Rectal smooth muscle tissue (tissue), 1 donor: ENCODE measurements at regions not wholly inside any gene's neighbourhood (a gene's known extent, or its start where the extent isn't known, plus 50 kb on each side); places are given as distances from the start of the nearest gene placed in this dataset.

Experiments
- H3K27ac ChIP-seq: one replicate; pipeline ENCODE4 v1.7.0; 2013; ENCODE audit warnings: low read depth, low read length, inconsistent platforms
- H3K27me3 ChIP-seq: one replicate; pipeline ENCODE4 v1.7.0; 2013; ENCODE audit warnings: low read length; ENCODE audit not compliant: control insufficient read depth, insufficient read depth
- H3K36me3 ChIP-seq: one replicate; pipeline ENCODE4 v1.7.0; 2013; ENCODE audit warnings: low read length; ENCODE audit not compliant: control insufficient read depth, insufficient read depth
- H3K4me1 ChIP-seq: one replicate; pipeline ENCODE4 v1.7.0; 2013; ENCODE audit warnings: low read length; ENCODE audit not compliant: control insufficient read depth, insufficient read depth
- H3K4me3 ChIP-seq: one replicate; pipeline ENCODE4 v1.7.0; 2013; ENCODE audit warnings: low read length
- H3K9ac ChIP-seq: one replicate; pipeline ENCODE4 v1.7.0; 2013; ENCODE audit warnings: low read length

GRCh38 chr16:63745456-63745855 lies 1376.4 kb downstream of the CDH11 start:
- H3K9ac ChIP-seq = no peak overlapping the region
- no peak overlapping the region for H3K27ac ChIP-seq
- no peaks in the 10 kb centered on the region for H3K27me3 ChIP-seq
- no peaks in the 10 kb centered on the region for H3K36me3 ChIP-seq
- no peak overlapping the region for H3K4me3 ChIP-seq
- no peaks in the 10 kb centered on the region for H3K4me1 ChIP-seq

GRCh38 chr16:63744077-63744874 lies 1377.6 kb downstream of the CDH11 start:
- no peak overlapping the region for H3K27ac ChIP-seq
- H3K27me3 ChIP-seq = no peaks in the 10 kb centered on the region
- no peaks in the 10 kb centered on the region for H3K36me3 ChIP-seq
- H3K4me3 ChIP-seq = no peak overlapping the region
- H3K9ac ChIP-seq = no peak overlapping the region
- H3K4me1 ChIP-seq = no peaks in the 10 kb centered on the region

- no peak overlapping the region for H3K9ac ChIP-seq
- H3K4me3 ChIP-seq = no peak overlapping the region
- H3K36me3 ChIP-seq = no peaks in the 10 kb centered on the region
- H3K27ac ChIP-seq = no peak overlapping the region
- no peaks in the 10 kb centered on the region for H3K27me3 ChIP-seq
- H3K4me1 ChIP-seq = no peaks in the 10 kb centered on the region
These were observed 1379.7 kb downstream of the CDH11 start for GRCh38 chr16:63742150-63742549.

GRCh38 chr16:63737633-63738032 lies 1384.2 kb downstream of the CDH11 start:
- Histone ChIP-seq H3K27ac (no peak overlapping the region), H3K27me3 (no peaks in the 10 kb centered on the region), H3K9ac (no peak overlapping the region), H3K36me3 (no peaks in the 10 kb centered on the region), H3K4me3 (no peak overlapping the region), H3K4me1 (no peaks in the 10 kb centered on the region)

- H3K36me3 ChIP-seq = no peaks in the 10 kb centered on the region
- H3K4me1 ChIP-seq = no peaks in the 10 kb centered on the region
- H3K27me3 ChIP-seq = no peaks in the 10 kb centered on the region
- no peak overlapping the region for H3K9ac ChIP-seq
- H3K4me3 ChIP-seq = no peak overlapping the region
- no peak overlapping the region for H3K27ac ChIP-seq
These were observed 1386.4 kb downstream of the CDH11 start for GRCh38 chr16:63735456-63735855.

GRCh38 chr16:63720848-63721247 lies 1401.0 kb downstream of the CDH11 start:
- no peaks in the 10 kb centered on the region for H3K27me3 ChIP-seq
- H3K9ac ChIP-seq = no peak overlapping the region
- no peak overlapping the region for H3K4me3 ChIP-seq
- H3K4me1 ChIP-seq = no peaks in the 10 kb centered on the region
- no peaks in the 10 kb centered on the region for H3K36me3 ChIP-seq
- H3K27ac ChIP-seq = no peak overlapping the region

- Histone ChIP-seq H3K4me1 (no peaks in the 10 kb centered on the region), H3K27me3 (no peaks in the 10 kb centered on the region), H3K4me3 (no peak overlapping the region), H3K27ac (no peak overlapping the region), H3K36me3 (no peaks in the 10 kb centered on the region), H3K9ac (no peak overlapping the region)
These were observed 1401.9 kb downstream of the CDH11 start for GRCh38 chr16:63719926-63720325.

GRCh38 chr16:63717806-63718205 lies 1404.1 kb downstream of the CDH11 start:
- H3K27ac ChIP-seq = no peak overlapping the region
- no peak overlapping the region for H3K4me3 ChIP-seq
- H3K4me1 ChIP-seq = no peaks in the 10 kb centered on the region
- H3K27me3 ChIP-seq = no peaks in the 10 kb centered on the region
- no peaks in the 10 kb centered on the region for H3K36me3 ChIP-seq
- no peak overlapping the region for H3K9ac ChIP-seq

GRCh38 chr16:63714876-63715275 lies 1407.0 kb downstream of the CDH11 start:
- no peak overlapping the region for H3K27ac ChIP-seq
- H3K4me3 ChIP-seq = no peak overlapping the region
- no peaks in the 10 kb centered on the region for H3K36me3 ChIP-seq
- no peaks in the 10 kb centered on the region for H3K4me1 ChIP-seq
- H3K27me3 ChIP-seq = no peaks in the 10 kb centered on the region
- no peak overlapping the region for H3K9ac ChIP-seq

- H3K9ac ChIP-seq = no peak overlapping the region
- no peaks in the 10 kb centered on the region for H3K27me3 ChIP-seq
- H3K27ac ChIP-seq = no peak overlapping the region
- H3K4me1 ChIP-seq = no peaks in the 10 kb centered on the region
- no peaks in the 10 kb centered on the region for H3K36me3 ChIP-seq
- no peak overlapping the region for H3K4me3 ChIP-seq
These were observed 1409.1 kb downstream of the CDH11 start for GRCh38 chr16:63712725-63713124.

- no peak overlapping the region for H3K9ac ChIP-seq
- no peak overlapping the region for H3K4me3 ChIP-seq
- no peak overlapping the region for H3K27ac ChIP-seq
These were observed 1418.3 kb downstream of the CDH11 start for GRCh38 chr16:63703612-63704011.

GRCh38 chr16:63702981-63703590 lies 1418.8 kb downstream of the CDH11 start:
- Histone ChIP-seq H3K36me3 (no peaks in the 10 kb centered on the region), H3K27ac (no peak overlapping the region), H3K4me1 (no peaks in the 10 kb centered on the region), H3K4me3 (no peak overlapping the region), H3K27me3 (no peaks in the 10 kb centered on the region), H3K9ac (no peak overlapping the region)

More at GRCh38 chr16:63703612-63704011, 1418.3 kb downstream of the CDH11 start:
- Histone ChIP-seq H3K36me3 (no peaks in the 10 kb centered on the region), H3K27me3 (no peaks in the 10 kb centered on the region), H3K4me1 (no peaks in the 10 kb centered on the region)

GRCh38 chr16:63697736-63698135 lies 1424.1 kb downstream of the CDH11 start:
- Histone ChIP-seq H3K27ac (no peak overlapping the region), H3K27me3 (no peaks in the 10 kb centered on the region), H3K4me1 (no peaks in the 10 kb centered on the region), H3K36me3 (no peaks in the 10 kb centered on the region), H3K9ac (no peak overlapping the region), H3K4me3 (no peak overlapping the region)
